Right lobe of liver (tissue), 6 donors: ENCODE measurements at regions not wholly inside any gene's neighbourhood (a gene's known extent, or its start where the extent isn't known, plus 50 kb on each side); places are given as distances from the start of the nearest gene placed in this dataset.

ENCODE experiments used
- ATAC-seq, 4 donors: fragments of 200-7000 bp; cut with Tn5 transposase; one replicate each; pipeline ENCODE4 v1.9.1; 2020; ENCODE audit warnings: mild to moderate bottlenecking in 4 of 4, moderate library complexity in 4 of 4
- DNase-seq, 3 donors: peaks; one replicate each; pipeline ENCODE4 v3.0.0-alpha.2; 2020
- H3K27ac ChIP-seq, 3 donors: fragments of 200-600 bp; one replicate each; pipeline ENCODE4 v1.8.0; 2022
- H3K27me3 ChIP-seq, 2 donors: fragments of 200-600 bp; one replicate each; pipeline ENCODE4 v1.8.0; 2022
- H3K36me3 ChIP-seq, 4 donors: fragments of 200-600 bp; sonication (generic) in 1 of 4; one replicate each; pipeline versions ENCODE4 v1.5.1 to v1.8.0; 2017 to 2022; ENCODE audit warnings: control low read depth in 1 of 4
- H3K4me1 ChIP-seq, 4 donors: fragments of 200-600 bp; sonication (generic) in 1 of 4; one replicate each; pipeline versions ENCODE4 v1.5.1 to v1.8.0; 2017 to 2022; ENCODE audit warnings: control low read depth in 1 of 4
- H3K4me3 ChIP-seq, 3 donors: fragments of 200-600 bp; one replicate each; pipeline ENCODE4 v1.8.0; 2022
- H3K9me3 ChIP-seq, 4 donors: fragments of 200-600 bp; sonication (generic) in 1 of 4; one replicate each; pipeline versions ENCODE4 v1.5.1 to v1.8.0; 2017 to 2022; ENCODE audit warnings: control low read depth in 1 of 4
- CTCF ChIP-seq, 4 donors: fragments of 200-600 bp in 3 of 4; fragments of 450-650 bp in 1 of 4; IDR thresholded peaks; one replicate each; pipeline versions ENCODE4 v1.5.1 to v1.8.0; 2016 to 2022; ENCODE audit warnings: antibody characterized with exemption in 4 of 4, mild to moderate bottlenecking in 2 of 4
- POLR2A ChIP-seq: fragments of 450-650 bp; IDR thresholded peaks from one replicate; pipeline ENCODE4 v1.6.1; 2017; ENCODE audit warnings: antibody characterized with exemption, mild to moderate bottlenecking
- WGBS: methylation state at CpG from one replicate; pipeline ENCODE4 v1.1.6; 2018; ENCODE audit warnings: low coverage, low lambda C conversion rate; ENCODE audit not compliant: insufficient coverage; ENCODE audit errors: missing lambda C conversion rate; 5-methylcytosine and 5-hydroxymethylcytosine counted together
- intact Hi-C, 2 donors: fragments of 100-400 bp; cut with DNase I; formaldehyde crosslinking; loops; one replicate each; pipeline versions ENCODE4 v1.11.2 to v1.14.1; 2022
- donor health status: DM: no; HTN: yes; CAD: no.
- donor health status: DM: no; HTN: no; CAD: no.
- donor health status: DM: no; HTN: no; CAD: no.
- donor health status: DM: no; HTN: yes; CAD: no.
- donor health status: DM: no; HTN: yes; CAD: no.

GRCh38 chr3:96734273-96735009, 80.0 kb upstream of the EPHA6 start:
- intact Hi-C loops = no loop called here
- DNase-seq = no peak
- Histone ChIP-seq H3K36me3 (no peaks in the 10 kb centered on the region), H3K27me3 (no peaks in the 10 kb centered on the region), H3K4me1 (no peaks in the 10 kb centered on the region), H3K27ac (no peak overlapping the region), H3K9me3 (no peaks in the 10 kb centered on the region), H3K4me3 (no peak overlapping the region)
- 49% methylated on average over 2 of the region's 2 CpGs for WGBS
- TF ChIP-seq POLR2A (no peak), CTCF (IDR thresholded peaks at IDR 0.05) (no peak)
- ATAC-seq = no peak

- TF ChIP-seq CTCF (IDR thresholded peaks at IDR 0.05) (no peak), POLR2A (no peak)
- ATAC-seq = no peak
- intact Hi-C loops = no loop called here
- no peaks in the 10 kb centered on the region for H3K9me3 ChIP-seq
- H3K27ac ChIP-seq = no peak overlapping the region
- no peak for DNase-seq
- H3K4me1 ChIP-seq = no peaks in the 10 kb centered on the region
- H3K4me3 ChIP-seq = no peak overlapping the region
- H3K27me3 ChIP-seq = no peaks in the 10 kb centered on the region
- no peaks in the 10 kb centered on the region for H3K36me3 ChIP-seq
Measured at GRCh38 chr3:96748139-96748538, 66.3 kb upstream of the EPHA6 start.

- no peak for DNase-seq
- WGBS = 60% methylated on average over 1 of the region's 2 CpGs
- Histone ChIP-seq H3K36me3 (no peaks in the 10 kb centered on the region), H3K4me3 (no peak overlapping the region), H3K27ac (no peak overlapping the region), H3K4me1 (no peaks in the 10 kb centered on the region), H3K27me3 (no peaks in the 10 kb centered on the region), H3K9me3 (no peaks in the 10 kb centered on the region)
- peak in 2 of 4 donors; percentile 20 to 46 for ATAC-seq
- intact Hi-C loops = no loop called here
- no peak for TF ChIP-seq POLR2A
- no peak for TF ChIP-seq CTCF (IDR thresholded peaks at IDR 0.05)
Measured at GRCh38 chr3:96750094-96750767, 64.2 kb upstream of the EPHA6 start.

GRCh38 chr3:96753124-96753523, 61.3 kb upstream of the EPHA6 start:
- H3K27me3 ChIP-seq = no peaks in the 10 kb centered on the region
- no peaks in the 10 kb centered on the region for H3K9me3 ChIP-seq
- ATAC-seq (no peak), DNase-seq (no peak)
- 59% methylated on average over 7 of the region's 13 CpGs for WGBS
- H3K4me1 ChIP-seq = no peaks in the 10 kb centered on the region
- TF ChIP-seq CTCF (IDR thresholded peaks at IDR 0.05) (no peak), POLR2A (no peak)
- H3K27ac ChIP-seq = no peak overlapping the region
- H3K4me3 ChIP-seq = no peak overlapping the region
- no peaks in the 10 kb centered on the region for H3K36me3 ChIP-seq
- intact Hi-C loops = no loop called here
